Right lobe of liver (tissue), 6 donors: ENCODE measurements at regions not wholly inside any gene's neighbourhood (a gene's known extent, or its start where the extent isn't known, plus 50 kb on each side); places are given as distances from the start of the nearest gene placed in this dataset.

Experiments used
- ATAC-seq, 4 donors: fragments of 200-7000 bp; cut with Tn5 transposase; one replicate each; pipeline ENCODE4 v1.9.1; 2020; ENCODE audit warnings: mild to moderate bottlenecking in 4 of 4, moderate library complexity in 4 of 4
- DNase-seq, 3 donors: peaks; one replicate each; pipeline ENCODE4 v3.0.0-alpha.2; 2020
- H3K27ac ChIP-seq, 3 donors: fragments of 200-600 bp; one replicate each; pipeline ENCODE4 v1.8.0; 2022
- H3K27me3 ChIP-seq, 2 donors: fragments of 200-600 bp; one replicate each; pipeline ENCODE4 v1.8.0; 2022
- H3K36me3 ChIP-seq, 4 donors: fragments of 200-600 bp; sonication (generic) in 1 of 4; one replicate each; pipeline versions ENCODE4 v1.5.1 to v1.8.0; 2017 to 2022; ENCODE audit warnings: control low read depth in 1 of 4
- H3K4me1 ChIP-seq, 4 donors: fragments of 200-600 bp; sonication (generic) in 1 of 4; one replicate each; pipeline versions ENCODE4 v1.5.1 to v1.8.0; 2017 to 2022; ENCODE audit warnings: control low read depth in 1 of 4
- H3K4me3 ChIP-seq, 3 donors: fragments of 200-600 bp; one replicate each; pipeline ENCODE4 v1.8.0; 2022
- H3K9me3 ChIP-seq, 4 donors: fragments of 200-600 bp; sonication (generic) in 1 of 4; one replicate each; pipeline versions ENCODE4 v1.5.1 to v1.8.0; 2017 to 2022; ENCODE audit warnings: control low read depth in 1 of 4
- POLR2A ChIP-seq: fragments of 450-650 bp; IDR thresholded peaks from one replicate; pipeline ENCODE4 v1.6.1; 2017; ENCODE audit warnings: antibody characterized with exemption, mild to moderate bottlenecking
- WGBS: methylation state at CpG from one replicate; pipeline ENCODE4 v1.1.6; 2018; ENCODE audit warnings: low coverage, low lambda C conversion rate; ENCODE audit not compliant: insufficient coverage; ENCODE audit errors: missing lambda C conversion rate; 5-methylcytosine and 5-hydroxymethylcytosine counted together
- intact Hi-C, 2 donors: fragments of 100-400 bp; cut with DNase I; formaldehyde crosslinking; loops; one replicate each; pipeline versions ENCODE4 v1.11.2 to v1.14.1; 2022
- TF ChIP-seq, protein P1 (sequence below), 4 donors: fragments of 200-600 bp in 3 of 4; fragments of 450-650 bp in 1 of 4; IDR thresholded peaks; one replicate each; pipeline versions ENCODE4 v1.5.1 to v1.8.0; 2016 to 2022; ENCODE audit warnings: antibody characterized with exemption in 4 of 4, mild to moderate bottlenecking in 2 of 4
- donor health status: DM: no; HTN: yes; CAD: no.
- donor health status: DM: no; HTN: no; CAD: no.
- donor health status: DM: no; HTN: no; CAD: no.
- donor health status: DM: no; HTN: yes; CAD: no.
- donor health status: DM: no; HTN: yes; CAD: no.

DNA sequence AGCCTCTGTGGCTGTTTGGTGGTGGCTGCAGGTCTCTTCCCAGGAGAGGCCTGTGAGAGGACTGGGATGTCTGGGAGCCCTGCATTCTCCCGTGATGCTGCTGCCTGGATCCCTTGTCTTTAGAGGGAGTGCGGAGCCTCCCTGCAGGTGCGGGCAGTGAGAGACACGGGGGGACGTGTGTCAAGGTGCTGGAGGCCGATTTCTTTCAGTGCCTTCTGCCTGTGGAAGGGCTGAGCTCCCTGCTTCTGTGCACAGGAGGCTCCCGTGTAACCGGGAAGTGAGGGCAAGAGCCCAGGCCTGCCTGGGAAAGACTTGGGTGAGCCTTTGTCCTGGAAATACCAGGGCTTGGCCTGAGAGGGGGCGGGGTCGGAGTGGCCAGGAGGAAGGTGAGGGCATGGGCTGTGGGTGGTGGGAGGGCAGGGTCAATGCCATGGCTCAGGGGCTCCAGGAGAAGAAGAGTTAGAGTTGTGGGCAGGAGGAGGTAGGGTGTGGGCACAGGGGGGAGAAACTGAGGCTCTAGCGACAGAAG, 372.2 kb downstream of the TMEM121 start:
- intact Hi-C loops, result no loop called here
- DNase-seq (no peak), ATAC-seq (no peak)
- no peaks in the 10 kb centered on the region for H3K4me1 ChIP-seq
- H3K36me3 ChIP-seq, result no peaks in the 10 kb centered on the region
- no peak for TF ChIP-seq POLR2A
- TF ChIP-seq, protein P1, sequence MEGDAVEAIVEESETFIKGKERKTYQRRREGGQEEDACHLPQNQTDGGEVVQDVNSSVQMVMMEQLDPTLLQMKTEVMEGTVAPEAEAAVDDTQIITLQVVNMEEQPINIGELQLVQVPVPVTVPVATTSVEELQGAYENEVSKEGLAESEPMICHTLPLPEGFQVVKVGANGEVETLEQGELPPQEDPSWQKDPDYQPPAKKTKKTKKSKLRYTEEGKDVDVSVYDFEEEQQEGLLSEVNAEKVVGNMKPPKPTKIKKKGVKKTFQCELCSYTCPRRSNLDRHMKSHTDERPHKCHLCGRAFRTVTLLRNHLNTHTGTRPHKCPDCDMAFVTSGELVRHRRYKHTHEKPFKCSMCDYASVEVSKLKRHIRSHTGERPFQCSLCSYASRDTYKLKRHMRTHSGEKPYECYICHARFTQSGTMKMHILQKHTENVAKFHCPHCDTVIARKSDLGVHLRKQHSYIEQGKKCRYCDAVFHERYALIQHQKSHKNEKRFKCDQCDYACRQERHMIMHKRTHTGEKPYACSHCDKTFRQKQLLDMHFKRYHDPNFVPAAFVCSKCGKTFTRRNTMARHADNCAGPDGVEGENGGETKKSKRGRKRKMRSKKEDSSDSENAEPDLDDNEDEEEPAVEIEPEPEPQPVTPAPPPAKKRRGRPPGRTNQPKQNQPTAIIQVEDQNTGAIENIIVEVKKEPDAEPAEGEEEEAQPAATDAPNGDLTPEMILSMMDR (IDR thresholded peaks at IDR 0.05), result no peak
- WGBS, result 64% methylated on average over 6 of the region's 11 CpGs
- no peaks in the 10 kb centered on the region for H3K27me3 ChIP-seq
- no peak overlapping the region for H3K4me3 ChIP-seq
- H3K9me3 ChIP-seq, result no peaks in the 10 kb centered on the region
- no peak overlapping the region for H3K27ac ChIP-seq

DNA sequence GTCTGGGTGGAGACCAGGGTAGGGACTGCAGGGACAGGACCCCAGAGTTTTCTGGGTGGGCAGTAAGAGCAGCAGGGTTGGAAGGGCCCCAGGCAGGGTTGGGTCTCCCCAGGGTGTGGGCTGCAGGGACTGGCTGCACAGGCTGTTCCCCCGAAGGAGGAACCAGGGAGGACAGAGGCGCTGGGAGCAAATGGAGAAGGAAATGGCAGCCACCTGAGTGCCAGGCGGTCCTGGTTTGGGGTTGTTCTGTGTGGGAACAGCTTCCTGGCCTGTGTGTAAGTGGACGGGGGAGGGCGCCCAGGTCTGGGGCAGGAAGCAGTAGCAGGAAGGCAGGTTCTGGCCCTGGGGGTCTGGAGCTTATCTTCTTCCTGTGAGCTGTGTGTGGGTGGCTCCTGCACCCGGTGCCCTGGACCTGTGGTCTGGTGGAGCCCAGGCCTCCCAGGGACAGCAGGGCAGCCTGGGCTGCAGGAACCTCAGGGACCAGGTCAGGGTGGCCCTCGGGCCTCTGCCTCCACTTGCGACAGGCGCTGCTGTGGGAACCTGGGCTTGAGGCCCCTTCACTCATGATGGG, 372.8 kb downstream of the TMEM121 start:
- H3K27me3 ChIP-seq, result no peaks in the 10 kb centered on the region
- no peaks in the 10 kb centered on the region for H3K9me3 ChIP-seq
- no peak for DNase-seq
- H3K4me1 ChIP-seq, result no peaks in the 10 kb centered on the region
- 28% methylated on average over 2 of the region's 9 CpGs for WGBS
- no peak overlapping the region for H3K27ac ChIP-seq
- no peaks in the 10 kb centered on the region for H3K36me3 ChIP-seq
- no peak for ATAC-seq
- no peak for TF ChIP-seq POLR2A
- TF ChIP-seq, protein P1 (IDR thresholded peaks at IDR 0.05), result no peak
- H3K4me3 ChIP-seq, result no peak overlapping the region
- intact Hi-C loops, result no loop called here

DNA sequence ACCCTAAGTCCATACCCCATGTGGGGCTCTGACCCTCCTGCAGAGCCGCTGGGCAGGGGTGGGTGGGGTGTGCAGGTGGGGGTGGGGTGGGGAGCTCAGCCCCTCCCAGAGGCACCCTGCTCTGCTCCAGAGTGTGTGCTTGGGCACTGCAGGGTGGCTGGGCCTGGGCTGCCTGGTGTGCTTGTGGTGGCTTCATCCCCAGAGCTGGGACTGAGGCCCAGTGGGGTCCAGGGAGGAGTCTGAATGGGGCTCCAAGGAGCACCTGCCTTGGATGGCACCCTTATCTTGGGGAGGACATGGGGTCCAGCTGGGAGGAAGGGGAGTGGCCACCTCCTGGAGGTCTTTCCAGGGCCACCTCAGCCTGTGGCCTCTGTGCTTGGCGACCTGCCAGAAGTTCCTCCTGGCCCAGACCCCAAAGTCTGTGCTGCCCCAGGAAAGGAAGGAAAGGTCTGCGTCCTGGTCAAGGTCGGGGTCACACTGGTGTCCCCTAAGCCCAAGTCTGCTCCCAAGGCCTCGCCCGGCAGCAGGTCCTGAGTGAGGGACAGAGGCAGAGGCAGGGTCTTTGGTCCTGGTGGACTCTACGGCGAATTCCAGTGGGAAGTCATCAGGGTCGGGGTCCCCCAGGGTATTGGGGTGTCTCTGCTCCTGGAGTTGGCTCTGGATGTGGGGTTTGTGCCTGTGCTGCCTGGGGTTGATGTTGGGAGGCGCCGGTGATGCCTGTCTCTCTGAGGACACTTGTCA, 373.4 kb downstream of the TMEM121 start:
- intact Hi-C loops, result no loop called here
- ATAC-seq, result no peak

DNA sequence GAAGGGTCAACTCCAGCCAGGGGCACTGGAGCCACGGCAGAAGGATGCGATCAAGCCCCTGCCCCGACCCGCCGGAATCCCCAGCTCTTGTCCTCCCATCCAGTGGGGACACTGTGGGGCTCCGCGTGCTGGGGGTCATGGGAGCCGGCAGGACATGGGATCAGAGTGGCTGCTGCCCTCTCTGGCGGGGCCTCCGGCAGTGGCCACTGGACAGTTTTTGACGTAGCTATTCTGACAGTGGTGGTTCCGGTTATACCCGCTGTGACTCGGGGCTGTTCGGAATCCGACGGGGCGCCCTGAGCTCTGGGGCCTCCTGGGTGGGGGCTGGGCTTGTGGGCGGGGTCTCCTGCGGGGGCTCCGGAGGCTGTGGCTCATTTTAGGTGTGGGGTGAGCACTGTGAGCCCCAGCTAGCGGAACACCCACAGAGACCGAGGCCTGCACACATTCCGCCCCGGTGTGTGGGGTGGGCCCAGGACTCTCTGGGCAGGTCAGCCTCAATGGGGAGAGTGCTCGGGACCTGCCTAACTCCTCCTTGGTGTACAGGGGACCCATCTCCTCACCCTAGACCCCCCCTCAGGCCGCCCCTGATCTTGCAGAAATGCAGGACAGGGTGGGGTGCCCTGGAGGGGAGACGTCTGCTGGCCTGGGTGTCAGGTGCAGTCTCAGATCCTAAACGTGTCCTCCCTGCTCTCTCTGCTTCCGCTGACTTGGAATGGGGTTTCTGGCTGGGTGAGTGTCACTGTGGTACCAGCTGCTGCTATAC, 374.2 kb downstream of the TMEM121 start:
- H3K27me3 ChIP-seq, result no peaks in the 10 kb centered on the region
- no peak overlapping the region for H3K27ac ChIP-seq
- intact Hi-C loops, result no loop called here
- no peak for TF ChIP-seq POLR2A
- TF ChIP-seq, protein P1 (IDR thresholded peaks at IDR 0.05), result no peak
- ATAC-seq, result no peak
- H3K4me3 ChIP-seq, result no peak overlapping the region
- H3K9me3 ChIP-seq, result no peaks in the 10 kb centered on the region
- WGBS, result 20% methylated on average over 1 of the region's 30 CpGs
- H3K36me3 ChIP-seq, result no peaks in the 10 kb centered on the region
- no peak for DNase-seq
- no peaks in the 10 kb centered on the region for H3K4me1 ChIP-seq

More for the DNA sequence above, 373.4 kb downstream of the TMEM121 start:
- WGBS, result 20% methylated on average over 1 of the region's 11 CpGs
- Histone ChIP-seq H3K4me3 (no peak overlapping the region), H3K9me3 (no peaks in the 10 kb centered on the region), H3K27ac (no peak overlapping the region), H3K36me3 (no peaks in the 10 kb centered on the region), H3K4me1 (no peaks in the 10 kb centered on the region), H3K27me3 (no peaks in the 10 kb centered on the region)
- TF ChIP-seq POLR2A, result no peak
- TF ChIP-seq, protein P1 (IDR thresholded peaks at IDR 0.05), result no peak
- no peak for DNase-seq
